HG03558 (cell line): ENCODE measurements at regions not wholly inside any gene's neighbourhood (a gene's known extent, or its start where the extent isn't known, plus 50 kb on each side); places are given as distances from the start of the nearest gene placed in this dataset.
"Not testable (repeated sequence)": the region's sequence is repeated elsewhere in the genome, so short reads cannot be mapped to it uniquely, and the experiment has no call there.

Experiments
- ATAC-seq: cut with Tn5 transposase; IDR thresholded peaks from one replicate; pipeline ENCODE4 v1.9.1; 2021; ENCODE audit warnings: moderate number of reproducible peaks; ENCODE audit not compliant: unreplicated experiment; ENCODE audit errors: extremely low read depth

- ATAC-seq: no peak
Measured at GRCh38 chr5:10133830-10134229, 115.9 kb downstream of the ATPSCKMT start.

GRCh38 chr5:10130881-10131280 is 118.8 kb downstream of the ATPSCKMT start:
- no peak for ATAC-seq

- no peak for ATAC-seq
Measured at GRCh38 chr5:10126900-10127299, 122.8 kb downstream of the ATPSCKMT start.

- ATAC-seq: no peak
Measured at GRCh38 chr5:10125116-10125515, 124.6 kb downstream of the ATPSCKMT start.

- ATAC-seq: no peak
Measured at GRCh38 chr5:10124287-10124686, 125.4 kb downstream of the ATPSCKMT start.

- ATAC-seq: no peak
Measured at GRCh38 chr5:10123254-10123989, 126.3 kb downstream of the ATPSCKMT start.

GRCh38 chr5:10122076-10122726 is 127.5 kb downstream of the ATPSCKMT start:
- ATAC-seq: no peak

- no peak for ATAC-seq
Measured at GRCh38 chr5:10120934-10121333, 128.8 kb downstream of the ATPSCKMT start.

- no peak for ATAC-seq
Measured at GRCh38 chr5:10118150-10118549, 131.5 kb downstream of the ATPSCKMT start.

GRCh38 chr5:10116594-10116993 is 133.1 kb downstream of the ATPSCKMT start:
- no peak for ATAC-seq

GRCh38 chr5:10115669-10116068 is 134.0 kb downstream of the ATPSCKMT start:
- no peak for ATAC-seq

GRCh38 chr5:10111571-10111970 is 138.1 kb downstream of the ATPSCKMT start:
- ATAC-seq: no peak

GRCh38 chr5:10110228-10110627 is 139.5 kb downstream of the ATPSCKMT start:
- no peak for ATAC-seq

GRCh38 chr5:10109299-10109698 is 140.4 kb downstream of the ATPSCKMT start:
- ATAC-seq: no peak

GRCh38 chr5:10106806-10107205 is 142.9 kb downstream of the ATPSCKMT start:
- no peak for ATAC-seq

- no peak for ATAC-seq
Measured at GRCh38 chr5:10106285-10106684, 143.4 kb downstream of the ATPSCKMT start.

GRCh38 chr5:10102706-10103497 is 146.8 kb downstream of the ATPSCKMT start:
- ATAC-seq: no peak

- not testable (repeated sequence) for ATAC-seq
Measured at GRCh38 chr5:10102235-10102634, 147.5 kb downstream of the ATPSCKMT start.

- ATAC-seq: no peak
Measured at GRCh38 chr5:10099548-10099947, 150.1 kb downstream of the ATPSCKMT start.

- ATAC-seq: no peak
Measured at GRCh38 chr5:10091701-10092100, 158.0 kb downstream of the ATPSCKMT start.

GRCh38 chr5:10090074-10090473 is 159.6 kb downstream of the ATPSCKMT start:
- no peak for ATAC-seq
